SK-N-SH (cell line): ENCODE measurements at regions not wholly inside any gene's neighbourhood (a gene's known extent, or its start where the extent isn't known, plus 50 kb on each side); places are given as distances from the start of the nearest gene placed in this dataset.

Experiments
- CTCF ChIA-PET: fragments of 300-600, 350-600 bp; formaldehyde crosslinking; extraction: SDS; loops from one replicate; lab custom pipeline; 2021; lab: Yijun Ruan, JAX
- POLR2A ChIA-PET: fragments of 350-600 bp; sonication (Branson Sonifier 250); formaldehyde crosslinking; extraction: SDS; loops from one replicate; lab custom pipeline; 2020; ENCODE audit warnings: antibody characterized with exemption, inconsistent platforms; lab: Yijun Ruan, JAX
- DNase-seq: peaks from one replicate; pipeline ENCODE4 v3.0.0; 2012
- H2AFZ ChIP-seq: fragments of 200-600 bp; sonication (generic); 2 replicates; pipeline ENCODE4 v1.8.1; 2016; ENCODE audit warnings: antibody characterized with exemption, mild to moderate bottlenecking, low read depth
- H3F3A ChIP-seq: fragments of 200-600 bp; sonication (generic); replicated peaks from 2 replicates; pipeline ENCODE3; 2016; ENCODE audit warnings: antibody characterized with exemption, mild to moderate bottlenecking; ENCODE audit not compliant: insufficient read depth
- H3K27ac ChIP-seq, 2 experiments: fragments of 200-500 bp in 1 of 2; fragments of 200-600 bp in 1 of 2; sonication (Bioruptor generic) in 1 of 2; sonication (generic), shearing (Covaris generic) in 1 of 2; 2 replicates each; pipeline versions ENCODE4 v1.5.1 to v1.6.1; 2014 to 2016; ENCODE audit warnings: low read depth in 2 of 2, inconsistent platforms in 1 of 2, low read length in 1 of 2, mild to moderate bottlenecking in 1 of 2, mixed read lengths in 1 of 2
- H3K27me3 ChIP-seq: fragments of 200-600 bp; sonication (generic), shearing (Covaris generic); 2 replicates; pipeline ENCODE4 v1.6.1; 2016; ENCODE audit warnings: mixed run types; ENCODE audit not compliant: insufficient read depth
- H3K36me3 ChIP-seq, 2 experiments: fragments of 200-500 bp in 1 of 2; fragments of 200-600 bp in 1 of 2; sonication (Bioruptor generic) in 1 of 2; sonication (generic) in 1 of 2; replicated peaks in 1 of 2; 2 replicates each; pipeline versions ENCODE3 to v1.5.1; 2014 to 2016; ENCODE audit warnings: low read length in 1 of 2, mild to moderate bottlenecking in 1 of 2; ENCODE audit not compliant: insufficient read depth in 2 of 2, control insufficient read depth in 1 of 2
- H3K4me1 ChIP-seq, 2 experiments: fragments of 200-500 bp in 1 of 2; fragments of 200-600 bp in 1 of 2; sonication (Bioruptor generic) in 1 of 2; sonication (generic), shearing (Covaris generic) in 1 of 2; 2 replicates each; pipeline versions ENCODE4 v1.5.1 to v1.6.1; 2014 to 2016; ENCODE audit warnings: low read depth in 1 of 2, low read length in 1 of 2, mixed run types in 1 of 2; ENCODE audit not compliant: insufficient read depth in 2 of 2, control insufficient read depth in 1 of 2
- H3K4me2 ChIP-seq: fragments of 200-600 bp; sonication (generic), shearing (Covaris generic); 2 replicates; pipeline ENCODE4 v1.6.1; 2017; ENCODE audit warnings: mixed run types
- H3K4me3 ChIP-seq, 2 experiments: fragments of 200-500 bp in 1 of 2; fragments of 200-600 bp in 1 of 2; sonication (Bioruptor generic) in 1 of 2; sonication (generic), shearing (Covaris generic) in 1 of 2; 2 replicates each; pipeline versions ENCODE4 v1.5.1 to v1.8.1; 2014 to 2016; ENCODE audit warnings: low read depth in 2 of 2, inconsistent platforms in 1 of 2, low read length in 1 of 2, mild to moderate bottlenecking in 1 of 2, mixed read lengths in 1 of 2, moderate library complexity in 1 of 2
- H3K79me2 ChIP-seq: fragments of 200-600 bp; sonication (generic); 2 replicates; pipeline ENCODE4 v1.8.1; 2017; ENCODE audit warnings: mild to moderate bottlenecking; ENCODE audit not compliant: insufficient read depth
- H3K9ac ChIP-seq: fragments of 200-600 bp; sonication (generic); 2 replicates; pipeline ENCODE4 v1.6.1; 2017; ENCODE audit warnings: mixed run types
- H3K9me2 ChIP-seq: fragments of 200-600 bp; sonication (generic); 2 replicates; pipeline ENCODE4 v1.6.1; 2017; ENCODE audit warnings: mixed run types
- H3K9me3 ChIP-seq: fragments of 200-600 bp; sonication (generic); 2 replicates; pipeline ENCODE4 v1.6.1; 2017; ENCODE audit warnings: mixed run types, mild to moderate bottlenecking, moderate library complexity
- H4K20me1 ChIP-seq: fragments of 200-600 bp; sonication (generic); 2 replicates; pipeline ENCODE4 v1.6.1; 2017; ENCODE audit warnings: mild to moderate bottlenecking, mixed run types; ENCODE audit not compliant: insufficient read depth
- CHD2 ChIP-seq: fragments of 150-350 bp; IDR thresholded peaks from 2 replicates; pipeline ENCODE4 v1.6.1; 2018; ENCODE audit warnings: low read length; ENCODE audit not compliant: partially characterized antibody
- ELF1 ChIP-seq: IDR thresholded peaks from 2 replicates; pipeline ENCODE4 v1.4.0; 2012
- EP300 ChIP-seq, 2 experiments: IDR thresholded peaks; 2 replicates each; pipeline versions ENCODE4 v1.4.0 to v1.6.1; 2012; ENCODE audit warnings: borderline replicate concordance in 1 of 2, low read depth in 1 of 2, low read length in 1 of 2
- EZH2phosphoT487 ChIP-seq: fragments of 200-600 bp; sonication (generic); IDR thresholded peaks from 2 replicates; pipeline ENCODE4 v1.6.1; 2017; ENCODE audit warnings: low read depth, mixed run types, mild to moderate bottlenecking, antibody characterized with exemption, moderate library complexity, borderline replicate concordance
- FOSL2 ChIP-seq: IDR thresholded peaks from 2 replicates; pipeline ENCODE4 v1.4.0; 2012; ENCODE audit warnings: low read depth, mild to moderate bottlenecking, moderate library complexity, borderline replicate concordance
- FOXJ3 ChIP-seq: sonication (generic); formaldehyde crosslinking; IDR thresholded peaks from 2 replicates; pipeline ENCODE4 v1.5.1; 2020; ENCODE audit warnings: mild to moderate bottlenecking, missing genetic modification reagents
- FOXM1 ChIP-seq: IDR thresholded peaks from 2 replicates; pipeline ENCODE4 v1.4.0; 2012; ENCODE audit warnings: low read depth, mild to moderate bottlenecking
- GATA2 ChIP-seq: sonication (generic); formaldehyde crosslinking; IDR thresholded peaks from 2 replicates; pipeline ENCODE4 v1.5.0; 2020; ENCODE audit warnings: mild to moderate bottlenecking, missing genetic modification reagents
- JUND ChIP-seq: IDR thresholded peaks from 2 replicates; pipeline ENCODE4 v1.4.0; 2012
- MEF2A ChIP-seq: IDR thresholded peaks from 2 replicates; pipeline ENCODE4 v1.4.0; 2012; ENCODE audit warnings: low read depth, borderline replicate concordance
- MXI1 ChIP-seq: IDR thresholded peaks from 2 replicates; pipeline ENCODE4 v1.6.1; 2012; ENCODE audit warnings: mild to moderate bottlenecking, low read depth, low read length, improper control_type of control experiment
- NFIC ChIP-seq: IDR thresholded peaks from 2 replicates; pipeline ENCODE4 v1.4.0; 2012; ENCODE audit warnings: borderline replicate concordance
- PBX3 ChIP-seq: IDR thresholded peaks from 2 replicates; pipeline ENCODE4; 2012
- POLR2AphosphoS5 ChIP-seq: IDR thresholded peaks from 2 replicates; pipeline ENCODE4 v1.6.1; 2012; ENCODE audit warnings: low read depth, low read length
- RAD21 ChIP-seq: IDR thresholded peaks from 2 replicates; pipeline ENCODE4 v1.6.1; 2012; ENCODE audit warnings: mild to moderate bottlenecking, low read length
- RCOR1 ChIP-seq: fragments of 150-350 bp; IDR thresholded peaks from 2 replicates; pipeline ENCODE4 v1.6.1; 2017; ENCODE audit warnings: antibody characterized with exemption, low read length
- RFX5 ChIP-seq: IDR thresholded peaks from 2 replicates; pipeline ENCODE4 v1.6.1; 2012; ENCODE audit warnings: mild to moderate bottlenecking, improper control_type of control experiment, low read length
- SIN3A ChIP-seq: IDR thresholded peaks from 2 replicates; pipeline ENCODE4 v1.6.1; 2012; ENCODE audit warnings: low read depth, mild to moderate bottlenecking, low read length, moderate library complexity, borderline replicate concordance
- SMC3 ChIP-seq: IDR thresholded peaks from 2 replicates; pipeline ENCODE4 v1.6.1; 2012; ENCODE audit warnings: low read depth, low read length, improper control_type of control experiment
- TAF1 ChIP-seq: IDR thresholded peaks from 2 replicates; pipeline ENCODE4 v1.6.1; 2012; ENCODE audit warnings: low read depth, mild to moderate bottlenecking, low read length, moderate library complexity, borderline replicate concordance
- TCF12 ChIP-seq: IDR thresholded peaks from 2 replicates; pipeline ENCODE4 v1.4.0; 2012
- TEAD4 ChIP-seq: IDR thresholded peaks from 2 replicates; pipeline ENCODE4 v1.4.0; 2012; ENCODE audit warnings: mild to moderate bottlenecking, borderline replicate concordance; ENCODE audit not compliant: insufficient read depth
- USF1 ChIP-seq: IDR thresholded peaks from 2 replicates; pipeline ENCODE4 v1.4.0; 2012; ENCODE audit warnings: low read depth, borderline replicate concordance
- USF2 ChIP-seq: fragments of 150-350 bp; IDR thresholded peaks from 2 replicates; pipeline ENCODE4 v1.6.1; 2017; ENCODE audit warnings: antibody characterized with exemption, low read length, low read depth, borderline replicate concordance
- YY1 ChIP-seq: IDR thresholded peaks from 2 replicates; pipeline ENCODE4 v1.4.0; 2012; ENCODE audit warnings: low read depth, mild to moderate bottlenecking
- WGBS: methylation state at CpG from one replicate; pipeline ENCODE4 v1.1.6; 2017; ENCODE audit warnings: low lambda C conversion rate; 5-methylcytosine and 5-hydroxymethylcytosine counted together
- TF ChIP-seq, protein P1 (sequence below): IDR thresholded peaks from 2 replicates; pipeline ENCODE4 v1.4.0; 2012; ENCODE audit warnings: low read depth
- TF ChIP-seq, protein P2 (sequence below): IDR thresholded peaks from 2 replicates; pipeline ENCODE4 v1.4.0; 2012; ENCODE audit warnings: low read depth, borderline replicate concordance
- TF ChIP-seq, protein P3 (sequence below): fragments of 200-600 bp; sonication (generic); IDR thresholded peaks from 2 replicates; pipeline ENCODE4 v1.6.1; 2017; ENCODE audit warnings: antibody characterized with exemption, mild to moderate bottlenecking, moderate library complexity

- ChIA-PET POLR2A (no interaction called here), CTCF (no interaction called here)
- WGBS = 9% methylated on average over 1 of the region's 1 CpG
- Histone ChIP-seq H3K79me2 (no peaks in the 10 kb centered on the region), H3K27me3 (no peaks in the 10 kb centered on the region), H3K9ac (peak overlapping the region; percentile 48; the same call in 1 of the 2 replicates), H3K9me3 (no peaks in the 10 kb centered on the region), H3K4me3 (no peak overlapping the region), H3K27ac (peak overlapping the region; percentile 47 to 75; a peak in 3 of 4 replicates), H3F3A (peaks cover 5% of the 10 kb centered on the region), H3K36me3 (no peaks in the 10 kb centered on the region), H2AFZ (peak overlapping the region; percentile 16; the same call in 1 of the 2 replicates), H4K20me1 (no peaks in the 10 kb centered on the region), H3K4me2 (peak overlapping the region; percentile 39), H3K9me2 (no peaks in the 10 kb centered on the region), H3K4me1 (peaks cover 0 to 2% of the 10 kb centered on the region in 2 experiments; a peak in 2 of 4 replicates)
- TF ChIP-seq POLR2AphosphoS5 (peak; percentile 64; the same call in 1 of the 2 replicates), RFX5 (no peak), GATA2 (no peak), TCF12 (peak; percentile 81), TAF1 (no peak), CHD2 (no peak), USF1 (no peak), SIN3A (no peak), NFIC (peak; percentile 57; the same call in 1 of the 2 replicates), EZH2phosphoT487 (no peak), MXI1 (no peak), TEAD4 (peak; percentile 85), FOSL2 (peak; percentile 94), FOXM1 (0 out of 2 replicates have a peak, but pooled peaks have one; percentile 41), ELF1 (no peak), RCOR1 (no peak), EP300 (IDR thresholded peaks at IDR 0.05; ENCODE audit: borderline replicate concordance in 1 of 2, low read depth in 1 of 2, low read length in 1 of 2) (peak in 1 of 2 experiments; percentile 86; a peak in 1 of 4 replicates), PBX3 (peak; percentile 85), JUND (peak; percentile 95), USF2 (no peak), FOXJ3 (CRISPR knock-in tag) (no peak), YY1 (peak; percentile 37; the same call in 1 of the 2 replicates), RAD21 (no peak), SMC3 (no peak), MEF2A (no peak)
- TF ChIP-seq, protein P1, sequence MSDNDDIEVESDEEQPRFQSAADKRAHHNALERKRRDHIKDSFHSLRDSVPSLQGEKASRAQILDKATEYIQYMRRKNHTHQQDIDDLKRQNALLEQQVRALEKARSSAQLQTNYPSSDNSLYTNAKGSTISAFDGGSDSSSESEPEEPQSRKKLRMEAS = 0 out of 2 replicates have a peak, but pooled peaks have one; percentile 33
- TF ChIP-seq, protein P2, sequence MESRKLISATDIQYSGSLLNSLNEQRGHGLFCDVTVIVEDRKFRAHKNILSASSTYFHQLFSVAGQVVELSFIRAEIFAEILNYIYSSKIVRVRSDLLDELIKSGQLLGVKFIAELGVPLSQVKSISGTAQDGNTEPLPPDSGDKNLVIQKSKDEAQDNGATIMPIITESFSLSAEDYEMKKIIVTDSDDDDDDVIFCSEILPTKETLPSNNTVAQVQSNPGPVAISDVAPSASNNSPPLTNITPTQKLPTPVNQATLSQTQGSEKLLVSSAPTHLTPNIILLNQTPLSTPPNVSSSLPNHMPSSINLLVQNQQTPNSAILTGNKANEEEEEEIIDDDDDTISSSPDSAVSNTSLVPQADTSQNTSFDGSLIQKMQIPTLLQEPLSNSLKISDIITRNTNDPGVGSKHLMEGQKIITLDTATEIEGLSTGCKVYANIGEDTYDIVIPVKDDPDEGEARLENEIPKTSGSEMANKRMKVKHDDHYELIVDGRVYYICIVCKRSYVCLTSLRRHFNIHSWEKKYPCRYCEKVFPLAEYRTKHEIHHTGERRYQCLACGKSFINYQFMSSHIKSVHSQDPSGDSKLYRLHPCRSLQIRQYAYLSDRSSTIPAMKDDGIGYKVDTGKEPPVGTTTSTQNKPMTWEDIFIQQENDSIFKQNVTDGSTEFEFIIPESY = no peak
- TF ChIP-seq, protein P3, sequence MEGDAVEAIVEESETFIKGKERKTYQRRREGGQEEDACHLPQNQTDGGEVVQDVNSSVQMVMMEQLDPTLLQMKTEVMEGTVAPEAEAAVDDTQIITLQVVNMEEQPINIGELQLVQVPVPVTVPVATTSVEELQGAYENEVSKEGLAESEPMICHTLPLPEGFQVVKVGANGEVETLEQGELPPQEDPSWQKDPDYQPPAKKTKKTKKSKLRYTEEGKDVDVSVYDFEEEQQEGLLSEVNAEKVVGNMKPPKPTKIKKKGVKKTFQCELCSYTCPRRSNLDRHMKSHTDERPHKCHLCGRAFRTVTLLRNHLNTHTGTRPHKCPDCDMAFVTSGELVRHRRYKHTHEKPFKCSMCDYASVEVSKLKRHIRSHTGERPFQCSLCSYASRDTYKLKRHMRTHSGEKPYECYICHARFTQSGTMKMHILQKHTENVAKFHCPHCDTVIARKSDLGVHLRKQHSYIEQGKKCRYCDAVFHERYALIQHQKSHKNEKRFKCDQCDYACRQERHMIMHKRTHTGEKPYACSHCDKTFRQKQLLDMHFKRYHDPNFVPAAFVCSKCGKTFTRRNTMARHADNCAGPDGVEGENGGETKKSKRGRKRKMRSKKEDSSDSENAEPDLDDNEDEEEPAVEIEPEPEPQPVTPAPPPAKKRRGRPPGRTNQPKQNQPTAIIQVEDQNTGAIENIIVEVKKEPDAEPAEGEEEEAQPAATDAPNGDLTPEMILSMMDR = no peak
- no peak for DNase-seq
Observed at GRCh38 chr2:150570712-150571111, 83.2 kb upstream of the RND3 start.
